Loucy (cell line): ENCODE measurements at regions not wholly inside any gene's neighbourhood (a gene's known extent, or its start where the extent isn't known, plus 50 kb on each side); places are given as distances from the start of the nearest gene placed in this dataset.

Source experiments
- H2AFZ ChIP-seq: fragments of 200-600 bp; sonication (generic); 2 replicates; pipeline ENCODE4 v1.6.0; 2016; ENCODE audit warnings: antibody characterized with exemption, mild to moderate bottlenecking, low read length, moderate library complexity
- H3F3A ChIP-seq: fragments of 200-600 bp; 2 replicates; pipeline ENCODE4 v1.6.0; 2016; ENCODE audit warnings: antibody characterized with exemption, low read depth, mild to moderate bottlenecking
- H3K27me3 ChIP-seq: fragments of 200-600 bp; sonication (generic); 2 replicates; pipeline ENCODE4 v1.6.1; 2014; ENCODE audit warnings: low read length, mild to moderate bottlenecking; ENCODE audit not compliant: insufficient read depth, poor library complexity, severe bottlenecking
- H3K36me3 ChIP-seq: fragments of 200-600 bp; sonication (generic); 2 replicates; pipeline ENCODE4 v1.6.1; 2016; ENCODE audit warnings: low read length; ENCODE audit not compliant: insufficient read depth
- H3K4me1 ChIP-seq: fragments of 200-600 bp; sonication (generic); 2 replicates; pipeline ENCODE4 v1.5.1; 2014; ENCODE audit warnings: low read length, mild to moderate bottlenecking; ENCODE audit not compliant: insufficient read depth, poor library complexity, severe bottlenecking
- H3K4me2 ChIP-seq: fragments of 200-600 bp; sonication (generic); 2 replicates; pipeline ENCODE4 v1.6.0; 2014; ENCODE audit warnings: antibody characterized with exemption, low read length, low read depth, mild to moderate bottlenecking; ENCODE audit not compliant: poor library complexity, severe bottlenecking
- H3K4me3 ChIP-seq: fragments of 200-600 bp; sonication (generic); 2 replicates; pipeline ENCODE4 v1.5.1; 2014; ENCODE audit warnings: low read length, mild to moderate bottlenecking, mixed read lengths; ENCODE audit not compliant: poor library complexity, severe bottlenecking
- H3K79me2 ChIP-seq: fragments of 200-600 bp; sonication (generic); 2 replicates; pipeline ENCODE4 v1.6.1; 2014; ENCODE audit warnings: low read length; ENCODE audit not compliant: insufficient read depth
- H3K9ac ChIP-seq: fragments of 200-600 bp; sonication (generic); 2 replicates; pipeline ENCODE4 v1.6.0; 2014; ENCODE audit warnings: mild to moderate bottlenecking, low read depth, low read length, moderate library complexity; ENCODE audit not compliant: poor library complexity, severe bottlenecking
- H3K9me2 ChIP-seq: fragments of 200-600 bp; sonication (generic); replicated peaks from 2 replicates; pipeline ENCODE4 v1.6.1; 2016; ENCODE audit warnings: low read depth, low read length, mixed read lengths
- H3K9me3 ChIP-seq: fragments of 200-600 bp; sonication (generic); 2 replicates; pipeline ENCODE4 v1.6.1; 2014; ENCODE audit warnings: mild to moderate bottlenecking, antibody characterized with exemption, low read length, low read depth; ENCODE audit not compliant: insufficient read depth
- H4K20me1 ChIP-seq: fragments of 200-600 bp; sonication (generic); 2 replicates; pipeline ENCODE4 v1.6.0; 2014; ENCODE audit warnings: antibody characterized with exemption, low read length, mild to moderate bottlenecking; ENCODE audit not compliant: insufficient read depth, poor library complexity, severe bottlenecking
- EZH2phosphoT487 ChIP-seq: fragments of 200-600 bp; IDR thresholded peaks from 2 replicates; pipeline ENCODE4 v1.6.1; 2018; ENCODE audit warnings: antibody characterized with exemption, mild to moderate bottlenecking, moderate library complexity, borderline replicate concordance
- TF ChIP-seq, protein P1 (sequence below): fragments of 200-600 bp; sonication (generic); conservative IDR thresholded peaks from 2 replicates; pipeline ENCODE4 v1.5.1; 2014; ENCODE audit warnings: mild to moderate bottlenecking, antibody characterized with exemption, low read length

DNA sequence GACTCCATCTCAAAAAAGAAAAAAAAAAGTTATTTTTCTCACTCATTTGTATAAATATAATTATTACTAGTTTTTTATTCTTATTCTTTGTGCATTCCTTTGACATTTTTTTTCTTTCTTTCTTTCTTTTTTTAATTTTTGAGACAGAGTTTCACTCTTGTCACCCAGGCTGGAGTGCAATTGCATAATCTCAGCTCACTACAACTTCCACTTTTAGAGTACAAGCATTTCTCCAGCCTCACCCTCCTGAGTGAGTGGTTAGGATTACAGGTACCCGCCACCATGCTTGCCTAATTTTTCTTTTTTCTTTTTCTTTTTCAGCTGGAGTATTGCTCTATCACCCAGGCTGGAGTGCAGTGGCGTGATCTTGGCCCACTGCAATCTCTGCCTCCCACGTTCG, 51.4 kb upstream of the JARID2 start:
- Histone ChIP-seq H3K4me2 (no peak overlapping the region), H4K20me1 (no peaks in the 10 kb centered on the region), H3K4me1 (no peaks in the 10 kb centered on the region), H3K9me2 (no peaks in the 10 kb centered on the region), H3K9ac (no peak overlapping the region), H3K79me2 (no peaks in the 10 kb centered on the region), H3K27me3 (no peaks in the 10 kb centered on the region), H3K36me3 (no peaks in the 10 kb centered on the region), H2AFZ (no peak overlapping the region), H3F3A (no peaks in the 10 kb centered on the region), H3K4me3 (no peak overlapping the region), H3K9me3 (no peaks in the 10 kb centered on the region)
- TF ChIP-seq, protein P1, sequence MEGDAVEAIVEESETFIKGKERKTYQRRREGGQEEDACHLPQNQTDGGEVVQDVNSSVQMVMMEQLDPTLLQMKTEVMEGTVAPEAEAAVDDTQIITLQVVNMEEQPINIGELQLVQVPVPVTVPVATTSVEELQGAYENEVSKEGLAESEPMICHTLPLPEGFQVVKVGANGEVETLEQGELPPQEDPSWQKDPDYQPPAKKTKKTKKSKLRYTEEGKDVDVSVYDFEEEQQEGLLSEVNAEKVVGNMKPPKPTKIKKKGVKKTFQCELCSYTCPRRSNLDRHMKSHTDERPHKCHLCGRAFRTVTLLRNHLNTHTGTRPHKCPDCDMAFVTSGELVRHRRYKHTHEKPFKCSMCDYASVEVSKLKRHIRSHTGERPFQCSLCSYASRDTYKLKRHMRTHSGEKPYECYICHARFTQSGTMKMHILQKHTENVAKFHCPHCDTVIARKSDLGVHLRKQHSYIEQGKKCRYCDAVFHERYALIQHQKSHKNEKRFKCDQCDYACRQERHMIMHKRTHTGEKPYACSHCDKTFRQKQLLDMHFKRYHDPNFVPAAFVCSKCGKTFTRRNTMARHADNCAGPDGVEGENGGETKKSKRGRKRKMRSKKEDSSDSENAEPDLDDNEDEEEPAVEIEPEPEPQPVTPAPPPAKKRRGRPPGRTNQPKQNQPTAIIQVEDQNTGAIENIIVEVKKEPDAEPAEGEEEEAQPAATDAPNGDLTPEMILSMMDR: no peak
- TF ChIP-seq EZH2phosphoT487: no peak
